ENCODE measurements at regions not wholly inside any gene's neighbourhood (a gene's known extent, or its start where the extent isn't known, plus 50 kb on each side); places are given as distances from the start of the nearest gene placed in this dataset.

GRCh38 chr11:44404301-44404700 lies 94.4 kb upstream of the ALX4 start:
- no peak for TF ChIP-seq CTCF (conservative IDR thresholded peaks at IDR 0.05 in 1 of 2, IDR thresholded peaks at IDR 0.05 in 1 of 2; ENCODE audit: low read depth in 1 of 2, low read length in 2 of 2)
- TF ChIP-seq EZH2 (IDR thresholded peaks at IDR 0.05; ENCODE audit: low read length, missing control alignments) = no peak

Measured in fibroblast of lung (primary cell).